Loucy (cell line): ENCODE measurements at regions not wholly inside any gene's neighbourhood (a gene's known extent, or its start where the extent isn't known, plus 50 kb on each side); places are given as distances from the start of the nearest gene placed in this dataset.
"Not testable (repeated sequence)": the region's sequence is repeated elsewhere in the genome, so short reads cannot be mapped to it uniquely, and the experiment has no call there.

Experiments used
- H2AFZ ChIP-seq: fragments of 200-600 bp; sonication (generic); 2 replicates; pipeline ENCODE4 v1.6.0; 2016; ENCODE audit warnings: antibody characterized with exemption, mild to moderate bottlenecking, low read length, moderate library complexity
- H3F3A ChIP-seq: fragments of 200-600 bp; 2 replicates; pipeline ENCODE4 v1.6.0; 2016; ENCODE audit warnings: antibody characterized with exemption, low read depth, mild to moderate bottlenecking
- H3K27me3 ChIP-seq: fragments of 200-600 bp; sonication (generic); 2 replicates; pipeline ENCODE4 v1.6.1; 2014; ENCODE audit warnings: low read length, mild to moderate bottlenecking; ENCODE audit not compliant: insufficient read depth, poor library complexity, severe bottlenecking
- H3K36me3 ChIP-seq: fragments of 200-600 bp; sonication (generic); 2 replicates; pipeline ENCODE4 v1.6.1; 2016; ENCODE audit warnings: low read length; ENCODE audit not compliant: insufficient read depth
- H3K4me1 ChIP-seq: fragments of 200-600 bp; sonication (generic); 2 replicates; pipeline ENCODE4 v1.5.1; 2014; ENCODE audit warnings: low read length, mild to moderate bottlenecking; ENCODE audit not compliant: insufficient read depth, poor library complexity, severe bottlenecking
- H3K4me2 ChIP-seq: fragments of 200-600 bp; sonication (generic); 2 replicates; pipeline ENCODE4 v1.6.0; 2014; ENCODE audit warnings: antibody characterized with exemption, low read length, low read depth, mild to moderate bottlenecking; ENCODE audit not compliant: poor library complexity, severe bottlenecking
- H3K4me3 ChIP-seq: fragments of 200-600 bp; sonication (generic); 2 replicates; pipeline ENCODE4 v1.5.1; 2014; ENCODE audit warnings: low read length, mild to moderate bottlenecking, mixed read lengths; ENCODE audit not compliant: poor library complexity, severe bottlenecking
- H3K79me2 ChIP-seq: fragments of 200-600 bp; sonication (generic); 2 replicates; pipeline ENCODE4 v1.6.1; 2014; ENCODE audit warnings: low read length; ENCODE audit not compliant: insufficient read depth
- H3K9ac ChIP-seq: fragments of 200-600 bp; sonication (generic); 2 replicates; pipeline ENCODE4 v1.6.0; 2014; ENCODE audit warnings: mild to moderate bottlenecking, low read depth, low read length, moderate library complexity; ENCODE audit not compliant: poor library complexity, severe bottlenecking
- H3K9me2 ChIP-seq: fragments of 200-600 bp; sonication (generic); replicated peaks from 2 replicates; pipeline ENCODE4 v1.6.1; 2016; ENCODE audit warnings: low read depth, low read length, mixed read lengths
- H3K9me3 ChIP-seq: fragments of 200-600 bp; sonication (generic); 2 replicates; pipeline ENCODE4 v1.6.1; 2014; ENCODE audit warnings: mild to moderate bottlenecking, antibody characterized with exemption, low read length, low read depth; ENCODE audit not compliant: insufficient read depth
- H4K20me1 ChIP-seq: fragments of 200-600 bp; sonication (generic); 2 replicates; pipeline ENCODE4 v1.6.0; 2014; ENCODE audit warnings: antibody characterized with exemption, low read length, mild to moderate bottlenecking; ENCODE audit not compliant: insufficient read depth, poor library complexity, severe bottlenecking
- EZH2phosphoT487 ChIP-seq: fragments of 200-600 bp; IDR thresholded peaks from 2 replicates; pipeline ENCODE4 v1.6.1; 2018; ENCODE audit warnings: antibody characterized with exemption, mild to moderate bottlenecking, moderate library complexity, borderline replicate concordance
- TF ChIP-seq, protein P1 (sequence below): fragments of 200-600 bp; sonication (generic); conservative IDR thresholded peaks from 2 replicates; pipeline ENCODE4 v1.5.1; 2014; ENCODE audit warnings: mild to moderate bottlenecking, antibody characterized with exemption, low read length

DNA sequence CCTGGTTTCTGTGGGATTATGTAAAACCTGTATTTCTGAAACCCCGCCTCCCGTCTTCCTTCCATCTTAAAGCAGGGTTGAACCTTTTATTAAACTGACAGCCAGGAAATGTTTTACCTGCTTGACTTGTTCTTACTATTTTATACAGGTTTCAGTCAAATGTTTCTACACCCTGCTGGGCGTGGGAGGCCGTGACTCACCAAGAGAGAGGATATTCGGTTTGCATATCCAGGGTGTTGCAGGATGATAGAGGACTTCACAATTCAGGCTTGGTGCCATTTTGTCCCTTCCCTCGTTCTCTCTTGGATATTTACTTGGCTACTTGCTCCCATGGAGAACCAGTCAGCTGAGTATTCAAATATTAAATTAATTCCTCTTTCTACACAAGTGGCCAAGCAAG is 69.7 kb downstream of the ARF6 start:
- Histone ChIP-seq H2AFZ (no peak overlapping the region), H3K4me3 (no peak overlapping the region), H4K20me1 (no peaks in the 10 kb centered on the region), H3K27me3 (no peaks in the 10 kb centered on the region), H3K79me2 (no peaks in the 10 kb centered on the region), H3K4me1 (no peaks in the 10 kb centered on the region), H3K9me2 (no peaks in the 10 kb centered on the region), H3K36me3 (no peaks in the 10 kb centered on the region), H3F3A (no peaks in the 10 kb centered on the region), H3K9ac (no peak overlapping the region), H3K9me3 (no peaks in the 10 kb centered on the region), H3K4me2 (no peak overlapping the region)
- no peak for TF ChIP-seq EZH2phosphoT487
- TF ChIP-seq, protein P1, sequence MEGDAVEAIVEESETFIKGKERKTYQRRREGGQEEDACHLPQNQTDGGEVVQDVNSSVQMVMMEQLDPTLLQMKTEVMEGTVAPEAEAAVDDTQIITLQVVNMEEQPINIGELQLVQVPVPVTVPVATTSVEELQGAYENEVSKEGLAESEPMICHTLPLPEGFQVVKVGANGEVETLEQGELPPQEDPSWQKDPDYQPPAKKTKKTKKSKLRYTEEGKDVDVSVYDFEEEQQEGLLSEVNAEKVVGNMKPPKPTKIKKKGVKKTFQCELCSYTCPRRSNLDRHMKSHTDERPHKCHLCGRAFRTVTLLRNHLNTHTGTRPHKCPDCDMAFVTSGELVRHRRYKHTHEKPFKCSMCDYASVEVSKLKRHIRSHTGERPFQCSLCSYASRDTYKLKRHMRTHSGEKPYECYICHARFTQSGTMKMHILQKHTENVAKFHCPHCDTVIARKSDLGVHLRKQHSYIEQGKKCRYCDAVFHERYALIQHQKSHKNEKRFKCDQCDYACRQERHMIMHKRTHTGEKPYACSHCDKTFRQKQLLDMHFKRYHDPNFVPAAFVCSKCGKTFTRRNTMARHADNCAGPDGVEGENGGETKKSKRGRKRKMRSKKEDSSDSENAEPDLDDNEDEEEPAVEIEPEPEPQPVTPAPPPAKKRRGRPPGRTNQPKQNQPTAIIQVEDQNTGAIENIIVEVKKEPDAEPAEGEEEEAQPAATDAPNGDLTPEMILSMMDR = no peak

DNA sequence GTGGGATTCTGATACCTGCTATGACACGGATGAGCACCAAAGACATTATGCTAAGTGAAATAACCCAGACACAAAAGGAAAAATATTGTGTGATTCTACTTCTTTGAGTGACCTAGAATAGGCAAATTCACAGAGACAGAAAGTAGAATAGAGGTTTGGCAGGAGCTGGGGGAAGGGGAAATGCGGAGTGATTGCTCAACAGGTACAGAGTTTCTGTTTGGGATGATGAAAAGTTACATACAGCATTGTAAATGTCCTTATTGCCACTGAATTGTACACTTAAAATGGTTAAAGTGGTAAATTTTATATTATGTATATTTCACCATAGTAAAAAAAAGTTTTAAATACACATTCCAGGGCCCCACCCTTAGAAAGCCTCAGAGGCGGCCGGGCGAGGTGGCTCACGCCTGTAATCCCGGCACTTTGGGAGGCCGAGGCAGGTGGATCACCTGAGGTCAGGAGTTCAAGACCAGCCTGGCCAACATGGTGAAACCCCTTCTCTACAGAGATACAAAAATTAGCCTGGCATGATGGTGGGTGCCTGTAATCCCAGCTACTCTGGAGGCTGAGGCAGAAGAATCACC is 72.3 kb downstream of the ARF6 start:
- H2AFZ ChIP-seq, H3K9me3 ChIP-seq, H3K4me1 ChIP-seq, H3K27me3 ChIP-seq, H3K9ac ChIP-seq, H3F3A ChIP-seq, H4K20me1 ChIP-seq, H3K36me3 ChIP-seq, H3K79me2 ChIP-seq, H3K4me2 ChIP-seq, H3K9me2 ChIP-seq, H3K4me3 ChIP-seq: not testable (repeated sequence)

DNA sequence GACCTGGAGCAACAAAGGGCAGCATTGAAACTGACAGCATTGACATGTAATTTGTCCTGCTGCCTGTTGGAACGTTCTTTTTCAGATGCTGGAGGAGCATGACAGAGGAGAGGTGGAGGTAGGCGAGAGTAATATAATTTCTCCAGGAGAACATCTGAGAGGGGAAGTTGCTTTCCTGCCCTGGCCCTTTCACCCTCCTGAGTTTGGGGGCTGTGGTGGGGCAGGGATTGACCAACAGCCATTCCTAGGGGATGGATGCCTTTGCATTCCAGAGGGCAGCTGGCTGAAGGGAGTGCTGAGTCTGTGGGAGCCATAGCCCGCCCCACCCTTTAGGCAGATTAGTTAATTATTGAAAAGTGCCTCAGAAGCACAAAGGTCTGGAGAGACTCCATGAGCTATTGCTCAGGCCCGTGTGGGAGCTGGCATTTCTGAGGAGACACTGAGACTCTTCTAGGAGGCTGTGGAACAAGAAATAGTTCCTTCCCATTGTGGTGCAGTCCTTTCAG is 73.5 kb downstream of the ARF6 start:
- Histone ChIP-seq H3K9me2 (no peaks in the 10 kb centered on the region), H3K36me3 (no peaks in the 10 kb centered on the region), H2AFZ (no peak overlapping the region), H3K4me2 (no peak overlapping the region), H4K20me1 (no peaks in the 10 kb centered on the region), H3K27me3 (no peaks in the 10 kb centered on the region), H3K4me1 (peaks cover 9% of the 10 kb centered on the region), H3K9me3 (no peaks in the 10 kb centered on the region), H3K79me2 (no peaks in the 10 kb centered on the region), H3K9ac (no peak overlapping the region), H3F3A (no peaks in the 10 kb centered on the region), H3K4me3 (no peak overlapping the region)
- TF ChIP-seq, protein P1 = no peak

DNA sequence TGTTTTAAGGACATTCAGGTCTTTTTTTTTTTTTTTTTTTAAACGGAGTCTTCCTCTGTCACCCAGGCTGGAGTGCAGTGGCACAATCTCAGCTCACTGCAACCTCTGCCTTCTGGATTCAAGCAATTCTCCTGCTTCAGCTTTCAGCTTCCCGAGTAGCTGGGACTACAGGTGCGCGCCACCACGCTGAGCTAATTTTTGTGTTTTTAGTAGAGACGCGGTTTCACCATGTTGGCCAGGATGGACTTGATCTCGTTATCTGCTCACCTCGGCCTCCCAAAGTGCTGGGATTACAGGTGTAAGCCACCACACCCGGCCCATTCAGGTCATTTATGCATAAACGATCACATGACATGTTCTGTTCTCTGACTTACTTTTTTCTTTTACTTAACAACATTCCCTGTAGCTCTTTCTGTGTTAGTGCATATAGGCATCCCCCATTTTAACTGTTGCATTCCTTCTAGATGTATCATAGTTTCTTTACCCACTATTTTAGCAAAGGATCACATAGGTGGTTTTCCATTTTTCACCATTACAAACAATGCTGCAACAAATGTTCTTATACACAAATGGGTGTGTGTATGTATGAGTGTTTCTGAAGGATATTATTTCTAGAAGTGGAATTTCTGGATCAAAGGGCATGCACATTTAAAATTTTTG is 74.2 kb downstream of the ARF6 start:
- Histone ChIP-seq H2AFZ (no peak overlapping the region), H3K27me3 (no peaks in the 10 kb centered on the region), H3K9me2 (no peaks in the 10 kb centered on the region), H3F3A (no peaks in the 10 kb centered on the region), H3K4me3 (no peak overlapping the region), H3K4me2 (no peak overlapping the region), H3K79me2 (no peaks in the 10 kb centered on the region), H3K4me1 (peaks cover 16% of the 10 kb centered on the region), H3K9ac (no peak overlapping the region), H4K20me1 (no peaks in the 10 kb centered on the region), H3K9me3 (no peaks in the 10 kb centered on the region), H3K36me3 (no peaks in the 10 kb centered on the region)
- TF ChIP-seq, protein P1 = no peak
- no peak for TF ChIP-seq EZH2phosphoT487
